GM18505 (cell line): ENCODE measurements at regions not wholly inside any gene's neighbourhood (a gene's known extent, or its start where the extent isn't known, plus 50 kb on each side); places are given as distances from the start of the nearest gene placed in this dataset.
"Not testable (repeated sequence)": the region's sequence is repeated elsewhere in the genome, so short reads cannot be mapped to it uniquely, and the experiment has no call there.

ENCODE experiments used
- ATAC-seq: cut with Tn5 transposase; IDR thresholded peaks from one replicate; pipeline ENCODE4 v1.9.1; 2021; ENCODE audit not compliant: unreplicated experiment
- POLR2A ChIP-seq: IDR thresholded peaks from 4 replicates; pipeline ENCODE4 v1.6.1; 2011; ENCODE audit warnings: borderline replicate concordance; ENCODE audit not compliant: insufficient read depth, insufficient read length; ENCODE audit errors: extremely low read depth

- ATAC-seq: no peak
- no peak for TF ChIP-seq POLR2A
Observed at GRCh38 chrX:42832764-42833549, 55.0 kb upstream of the PPP1R2C start.

GRCh38 chrX:42833550-42833940 lies 55.6 kb upstream of the PPP1R2C start:
- ATAC-seq: not testable (repeated sequence)

- ATAC-seq: no peak
- no peak for TF ChIP-seq POLR2A
Observed at GRCh38 chrX:42837101-42837726, 59.3 kb upstream of the PPP1R2C start.

- ATAC-seq: no peak
- TF ChIP-seq POLR2A: no peak
Observed at GRCh38 chrX:42837747-42838146, 59.8 kb upstream of the PPP1R2C start.

DNA sequence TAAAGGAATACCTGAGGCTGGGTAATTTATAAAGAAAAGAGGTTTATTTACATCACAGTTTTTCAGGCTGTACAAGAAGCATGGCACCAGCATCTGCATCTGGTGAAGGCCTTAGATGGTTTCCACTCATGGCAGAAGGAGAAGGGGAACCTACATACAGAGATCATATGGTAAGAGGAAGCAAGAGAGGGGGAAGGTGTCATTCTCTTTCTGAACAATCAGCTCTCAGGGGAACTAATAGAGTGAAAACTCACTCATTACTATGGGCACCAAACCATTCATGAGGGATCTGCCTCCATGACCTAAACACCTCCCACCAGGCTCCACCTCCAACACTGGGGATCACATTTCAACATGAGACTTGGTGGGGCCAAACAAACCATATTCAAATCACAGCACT lies 61.7 kb upstream of the PPP1R2C start:
- no peak for TF ChIP-seq POLR2A
- no peak for ATAC-seq

GRCh38 chrX:42846741-42847140 lies 68.8 kb upstream of the PPP1R2C start:
- TF ChIP-seq POLR2A: no peak
- no peak for ATAC-seq

- ATAC-seq: no peak
- TF ChIP-seq POLR2A: no peak
Observed at GRCh38 chrX:42855259-42855658, 77.3 kb upstream of the PPP1R2C start.

DNA sequence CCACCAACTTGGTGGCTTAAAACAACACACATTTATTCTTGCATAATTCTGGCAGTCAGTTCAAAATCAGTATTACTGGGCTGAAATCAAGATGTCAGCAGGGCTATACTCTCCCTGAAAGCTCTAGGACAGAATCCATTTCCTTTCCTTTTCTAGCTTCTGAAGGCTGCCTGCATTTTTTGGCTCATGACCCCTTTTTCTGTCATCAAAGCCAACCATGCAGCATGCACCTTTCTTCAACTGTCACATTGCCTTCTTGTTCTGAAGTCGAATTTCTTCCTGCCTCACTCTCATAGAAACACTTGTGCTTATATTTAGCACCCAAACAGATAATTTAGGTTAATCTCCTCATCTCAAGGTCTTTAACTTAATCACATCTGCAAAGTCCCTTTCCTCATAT lies 79.8 kb upstream of the PPP1R2C start:
- no peak for TF ChIP-seq POLR2A
- no peak for ATAC-seq

- no peak for TF ChIP-seq POLR2A
- ATAC-seq: no peak
Observed at GRCh38 chrX:42869011-42869410, 91.0 kb upstream of the PPP1R2C start.

DNA sequence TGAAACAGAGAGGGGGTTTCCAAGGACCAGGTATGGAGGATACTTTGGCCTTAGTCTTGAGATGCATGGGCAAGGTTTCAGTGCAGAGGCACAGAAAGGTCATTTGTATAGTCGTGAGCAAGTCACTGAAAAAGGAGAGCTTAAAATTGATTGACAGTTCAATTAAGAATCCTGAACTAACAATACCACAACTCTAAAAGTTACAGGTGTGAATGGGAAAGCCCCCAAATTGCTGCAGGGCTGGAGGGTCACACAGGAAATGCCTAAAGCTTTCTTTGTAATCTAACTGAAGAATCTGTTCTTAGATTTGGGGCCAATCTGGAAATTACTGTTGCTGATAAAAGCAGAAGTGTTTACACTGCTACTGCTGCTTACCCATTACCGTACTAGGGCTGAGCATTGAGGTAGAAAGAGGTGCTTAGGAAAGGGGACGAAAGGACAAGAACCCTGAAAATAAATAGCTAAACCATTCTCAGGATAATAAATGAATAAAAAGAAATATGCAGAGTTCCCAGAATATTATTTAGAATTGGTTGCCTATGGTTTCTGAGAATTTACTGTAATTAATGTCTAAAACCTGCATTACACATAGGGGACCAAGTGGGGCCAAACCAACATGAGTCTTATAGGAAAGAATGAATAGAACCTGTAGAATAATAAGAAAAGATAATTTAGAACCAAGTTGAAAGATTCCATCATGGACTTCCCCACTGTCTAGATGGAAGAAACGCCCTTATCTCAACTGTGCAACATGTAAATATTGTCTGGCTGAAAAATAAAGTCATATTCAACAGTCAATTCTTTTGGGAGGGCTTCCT lies 91.9 kb upstream of the PPP1R2C start:
- peak; percentile 87 for ATAC-seq
- no peak for TF ChIP-seq POLR2A

DNA sequence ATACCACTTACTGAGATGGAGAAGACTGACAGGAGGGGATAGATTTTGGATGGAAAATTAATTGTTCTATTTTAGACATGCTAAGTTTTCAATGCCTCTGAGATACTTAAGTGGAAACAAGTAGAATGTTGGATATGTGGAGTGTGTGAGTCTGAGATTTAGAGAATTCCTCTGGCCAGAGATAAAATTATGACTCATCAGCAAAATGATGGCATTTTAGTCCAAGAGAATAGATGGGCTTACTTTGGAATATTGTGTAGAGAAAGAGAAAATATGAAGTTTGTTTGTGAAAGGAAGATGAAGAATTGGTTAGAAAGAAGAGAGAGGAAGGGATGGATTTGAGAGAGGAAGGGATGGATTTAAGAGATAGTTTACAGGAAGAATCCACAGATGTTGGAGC lies 108.6 kb upstream of the PPP1R2C start:
- no peak for TF ChIP-seq POLR2A

GRCh38 chrX:42900947-42901346 lies 123.0 kb upstream of the PPP1R2C start:
- no peak for ATAC-seq
- TF ChIP-seq POLR2A: no peak

More for the DNA sequence above, 108.6 kb upstream of the PPP1R2C start:
- no peak for ATAC-seq

DNA sequence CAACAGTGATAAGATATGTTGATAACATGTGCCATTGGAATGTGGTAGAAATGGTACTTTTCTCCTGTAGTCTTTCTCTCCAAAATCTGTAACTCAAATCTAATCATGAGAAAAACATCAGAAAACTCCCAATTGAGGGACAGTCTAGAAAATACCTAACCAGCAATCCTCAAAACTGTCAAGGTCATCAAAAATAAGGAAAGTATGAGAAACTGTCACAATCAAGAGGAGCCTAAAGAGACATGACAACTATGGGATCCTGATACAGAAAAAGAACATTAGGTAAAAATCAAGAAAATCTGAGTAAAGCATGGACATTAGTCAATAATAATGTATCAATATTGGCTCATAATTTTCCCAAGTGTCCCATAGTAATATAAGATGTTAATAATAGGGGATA lies 124.5 kb upstream of the PPP1R2C start:
- no peak for TF ChIP-seq POLR2A
- no peak for ATAC-seq

- TF ChIP-seq POLR2A: no peak
- ATAC-seq: no peak
Observed at GRCh38 chrX:42920752-42921151, 142.8 kb upstream of the PPP1R2C start.
